Panc1 (cell line): ENCODE measurements at regions not wholly inside any gene's neighbourhood (a gene's known extent, or its start where the extent isn't known, plus 50 kb on each side); places are given as distances from the start of the nearest gene placed in this dataset.

ENCODE experiments used
- ATAC-seq: fragments of 200-7000 bp; cut with Tn5 transposase; 2 replicates; pipeline ENCODE4 v1.9.1; 2020; ENCODE audit warnings: mild to moderate bottlenecking, moderate library complexity
- BruUV-seq: library from RNA; stranded (reverse); fragments of 400-500 nt; replicated peaks from 2 replicates; lab custom pipeline; 2021; lab: Mats Ljungman, UMichigan
- CTCF ChIA-PET: fragments of 300-600 bp; sonication (Branson Sonifier 250); formaldehyde crosslinking; loops from one replicate; lab custom pipeline; 2022; ENCODE audit warnings: antibody characterized with exemption; lab: Charles Lee
- POLR2A ChIA-PET: fragments of 300-600 bp; sonication (Branson Sonifier 250); formaldehyde crosslinking; loops from one replicate; lab custom pipeline; 2022; ENCODE audit warnings: antibody characterized with exemption; lab: Charles Lee
- DNase-seq: peaks from one replicate; pipeline ENCODE4 v3.0.0-alpha.2; 2010; ENCODE audit warnings: low read depth, low spot score
- H3K27ac ChIP-seq: 2 replicates; pipeline ENCODE4 v1.5.1; 2011; ENCODE audit warnings: mild to moderate bottlenecking, low read length, inconsistent platforms
- H3K27me3 ChIP-seq: fragments of 200-500 bp; sonication (Bioruptor generic); 2 replicates; pipeline ENCODE4 v1.6.0; 2014; ENCODE audit warnings: low read length, inconsistent platforms; ENCODE audit not compliant: control insufficient read depth, insufficient read depth
- H3K36me3 ChIP-seq: fragments of 200-500 bp; sonication (Bioruptor generic); 2 replicates; pipeline ENCODE4 v1.5.1; 2014; ENCODE audit warnings: inconsistent platforms, mild to moderate bottlenecking, low read length, moderate library complexity; ENCODE audit not compliant: control insufficient read depth, insufficient read depth
- H3K4me1 ChIP-seq: 2 replicates; pipeline ENCODE4 v1.5.1; 2011; ENCODE audit warnings: inconsistent platforms, mild to moderate bottlenecking, low read length, moderate library complexity; ENCODE audit not compliant: control insufficient read depth, insufficient read depth
- H3K4me3 ChIP-seq, 2 experiments: 2 replicates each; pipeline ENCODE4 v1.5.1; 2011 to 2012; ENCODE audit warnings: low read depth in 2 of 2, low read length in 2 of 2, mild to moderate bottlenecking in 2 of 2, inconsistent platforms in 1 of 2, moderate library complexity in 1 of 2
- H3K9me3 ChIP-seq: fragments of 200-500 bp; sonication (Bioruptor generic); 2 replicates; pipeline ENCODE4 v1.5.1; 2014; ENCODE audit warnings: low read depth, mild to moderate bottlenecking, inconsistent platforms, low read length, moderate library complexity; ENCODE audit not compliant: control insufficient read depth, insufficient read depth
- POLR2AphosphoS5 ChIP-seq: IDR thresholded peaks from 2 replicates; pipeline ENCODE4 v1.6.1; 2012; ENCODE audit warnings: mild to moderate bottlenecking, low read depth, low read length, moderate library complexity
- SIN3A ChIP-seq: IDR thresholded peaks from 2 replicates; pipeline ENCODE4 v1.6.1; 2012; ENCODE audit warnings: low read depth, mild to moderate bottlenecking, low read length, moderate library complexity, borderline replicate concordance; ENCODE audit not compliant: insufficient read depth
- TCF7L2 ChIP-seq: IDR thresholded peaks from 2 replicates; pipeline ENCODE4 v1.6.1; 2011; ENCODE audit warnings: mild to moderate bottlenecking, low read depth, low read length, inconsistent platforms
- in situ Hi-C: cut with HindIII; loops from 2 replicates; pipeline ENCODE4 v1.10.0; 2016; ENCODE audit warnings: low sequenced_read_pairs, low pct_unique_long_range_greater_than_20kb
- intact Hi-C: fragments of 100-400 bp; cut with micrococcal nuclease; formaldehyde crosslinking; loops from one replicate; pipeline ENCODE4 v1.10.0; 2022; ENCODE audit not compliant: unreplicated experiment
- TF ChIP-seq, protein P1 (sequence below), 2 experiments: IDR thresholded peaks; 2 replicates each; pipeline ENCODE4 v1.6.1; 2011 to 2012; ENCODE audit warnings: low read depth in 2 of 2, control low read depth in 1 of 2, low read length in 1 of 2, mild to moderate bottlenecking in 1 of 2, moderate library complexity in 1 of 2; ENCODE audit not compliant: insufficient read depth in 1 of 2
- TF ChIP-seq, protein P2 (sequence below): fragments of 450-650 bp; IDR thresholded peaks from 2 replicates; pipeline ENCODE4 v1.5.1; 2017; ENCODE audit warnings: mild to moderate bottlenecking

DNA sequence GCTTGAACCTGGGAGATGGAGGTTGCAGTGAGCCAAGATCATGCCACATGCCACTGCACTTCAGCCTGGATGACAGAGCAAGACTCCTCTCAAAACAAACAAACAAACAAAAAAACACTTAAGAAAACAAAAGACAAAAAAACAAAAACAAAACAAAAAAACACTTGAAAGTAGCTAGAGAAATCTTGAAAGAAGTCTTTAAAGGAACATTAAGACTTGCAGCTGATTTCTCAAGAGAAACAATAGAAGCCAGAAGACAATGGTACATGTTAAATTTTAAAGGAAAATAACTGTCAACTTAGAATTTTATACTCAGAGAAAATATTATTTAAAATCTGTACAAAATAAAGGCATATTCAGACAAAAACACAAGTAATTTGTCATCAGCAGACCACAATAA lies 71.3 kb downstream of the HLX start:
- no peak for DNase-seq
- intact Hi-C loops (no loop called here), in situ Hi-C loops (no loop called here)
- TF ChIP-seq, protein P1, sequence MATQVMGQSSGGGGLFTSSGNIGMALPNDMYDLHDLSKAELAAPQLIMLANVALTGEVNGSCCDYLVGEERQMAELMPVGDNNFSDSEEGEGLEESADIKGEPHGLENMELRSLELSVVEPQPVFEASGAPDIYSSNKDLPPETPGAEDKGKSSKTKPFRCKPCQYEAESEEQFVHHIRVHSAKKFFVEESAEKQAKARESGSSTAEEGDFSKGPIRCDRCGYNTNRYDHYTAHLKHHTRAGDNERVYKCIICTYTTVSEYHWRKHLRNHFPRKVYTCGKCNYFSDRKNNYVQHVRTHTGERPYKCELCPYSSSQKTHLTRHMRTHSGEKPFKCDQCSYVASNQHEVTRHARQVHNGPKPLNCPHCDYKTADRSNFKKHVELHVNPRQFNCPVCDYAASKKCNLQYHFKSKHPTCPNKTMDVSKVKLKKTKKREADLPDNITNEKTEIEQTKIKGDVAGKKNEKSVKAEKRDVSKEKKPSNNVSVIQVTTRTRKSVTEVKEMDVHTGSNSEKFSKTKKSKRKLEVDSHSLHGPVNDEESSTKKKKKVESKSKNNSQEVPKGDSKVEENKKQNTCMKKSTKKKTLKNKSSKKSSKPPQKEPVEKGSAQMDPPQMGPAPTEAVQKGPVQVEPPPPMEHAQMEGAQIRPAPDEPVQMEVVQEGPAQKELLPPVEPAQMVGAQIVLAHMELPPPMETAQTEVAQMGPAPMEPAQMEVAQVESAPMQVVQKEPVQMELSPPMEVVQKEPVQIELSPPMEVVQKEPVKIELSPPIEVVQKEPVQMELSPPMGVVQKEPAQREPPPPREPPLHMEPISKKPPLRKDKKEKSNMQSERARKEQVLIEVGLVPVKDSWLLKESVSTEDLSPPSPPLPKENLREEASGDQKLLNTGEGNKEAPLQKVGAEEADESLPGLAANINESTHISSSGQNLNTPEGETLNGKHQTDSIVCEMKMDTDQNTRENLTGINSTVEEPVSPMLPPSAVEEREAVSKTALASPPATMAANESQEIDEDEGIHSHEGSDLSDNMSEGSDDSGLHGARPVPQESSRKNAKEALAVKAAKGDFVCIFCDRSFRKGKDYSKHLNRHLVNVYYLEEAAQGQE (IDR thresholded peaks at IDR 0.05; ENCODE audit: insufficient read depth in 1 of 2, low read depth in 2 of 2, low read length in 1 of 2): no peak
- TF ChIP-seq TCF7L2 (no peak), POLR2AphosphoS5 (no peak), SIN3A (no peak)
- TF ChIP-seq, protein P2, sequence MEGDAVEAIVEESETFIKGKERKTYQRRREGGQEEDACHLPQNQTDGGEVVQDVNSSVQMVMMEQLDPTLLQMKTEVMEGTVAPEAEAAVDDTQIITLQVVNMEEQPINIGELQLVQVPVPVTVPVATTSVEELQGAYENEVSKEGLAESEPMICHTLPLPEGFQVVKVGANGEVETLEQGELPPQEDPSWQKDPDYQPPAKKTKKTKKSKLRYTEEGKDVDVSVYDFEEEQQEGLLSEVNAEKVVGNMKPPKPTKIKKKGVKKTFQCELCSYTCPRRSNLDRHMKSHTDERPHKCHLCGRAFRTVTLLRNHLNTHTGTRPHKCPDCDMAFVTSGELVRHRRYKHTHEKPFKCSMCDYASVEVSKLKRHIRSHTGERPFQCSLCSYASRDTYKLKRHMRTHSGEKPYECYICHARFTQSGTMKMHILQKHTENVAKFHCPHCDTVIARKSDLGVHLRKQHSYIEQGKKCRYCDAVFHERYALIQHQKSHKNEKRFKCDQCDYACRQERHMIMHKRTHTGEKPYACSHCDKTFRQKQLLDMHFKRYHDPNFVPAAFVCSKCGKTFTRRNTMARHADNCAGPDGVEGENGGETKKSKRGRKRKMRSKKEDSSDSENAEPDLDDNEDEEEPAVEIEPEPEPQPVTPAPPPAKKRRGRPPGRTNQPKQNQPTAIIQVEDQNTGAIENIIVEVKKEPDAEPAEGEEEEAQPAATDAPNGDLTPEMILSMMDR: no peak
- H3K4me1 ChIP-seq: no peaks in the 10 kb centered on the region
- CTCF ChIA-PET: no interaction called here
- POLR2A ChIA-PET: no interaction called here
- no TSS peak for BruUV-seq
- no peak overlapping the region for H3K27ac ChIP-seq
- no peak overlapping the region for H3K4me3 ChIP-seq
- no peaks in the 10 kb centered on the region for H3K27me3 ChIP-seq
- H3K36me3 ChIP-seq: no peaks in the 10 kb centered on the region
- H3K9me3 ChIP-seq: peaks cover 12% of the 10 kb centered on the region; the same call in 1 of the 2 replicates
- no peak for ATAC-seq

DNA sequence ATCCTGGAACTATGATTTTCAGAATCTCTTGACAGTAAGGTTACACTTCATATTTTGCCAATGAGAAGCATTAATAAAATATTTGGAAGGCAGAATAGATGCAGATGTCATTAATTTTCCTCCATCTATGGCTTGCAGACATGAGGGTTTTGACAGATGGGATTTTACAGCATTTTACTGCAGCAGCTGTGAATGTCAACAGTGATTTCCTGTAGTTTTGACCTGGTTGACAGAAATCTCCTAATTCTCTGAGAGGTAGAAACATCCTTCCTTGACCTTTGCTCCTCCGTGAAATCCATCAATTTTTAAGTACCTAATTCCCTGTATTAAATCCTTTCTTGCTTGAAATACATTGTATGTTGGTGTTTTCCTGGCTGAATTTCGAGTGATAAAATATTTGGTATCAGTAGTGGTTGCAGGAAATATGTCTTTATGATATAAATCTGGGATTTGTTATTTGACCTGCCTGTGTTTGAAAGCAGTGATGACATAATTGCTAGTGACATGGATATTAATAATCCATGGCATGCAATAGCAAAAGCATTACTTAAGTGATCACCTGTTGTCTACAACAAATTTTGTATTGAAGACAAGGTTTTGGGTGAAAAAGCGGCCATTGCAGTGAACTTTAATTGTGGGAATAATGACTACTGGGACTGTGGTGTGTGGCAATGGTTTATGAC lies 73.9 kb downstream of the HLX start:
- no TSS peak for BruUV-seq
- H3K36me3 ChIP-seq: no peaks in the 10 kb centered on the region
- no peaks in the 10 kb centered on the region for H3K27me3 ChIP-seq
- TF ChIP-seq, protein P1 (IDR thresholded peaks at IDR 0.05; ENCODE audit: insufficient read depth in 1 of 2, low read depth in 2 of 2, low read length in 1 of 2): no peak
- TF ChIP-seq POLR2AphosphoS5 (no peak), TCF7L2 (no peak), SIN3A (no peak)
- TF ChIP-seq, protein P2: no peak
- H3K27ac ChIP-seq: no peak overlapping the region
- H3K4me1 ChIP-seq: no peaks in the 10 kb centered on the region
- ChIA-PET CTCF (no interaction called here), POLR2A (no interaction called here)
- peaks cover 12% of the 10 kb centered on the region; the same call in 1 of the 2 replicates for H3K9me3 ChIP-seq
- H3K4me3 ChIP-seq: no peak overlapping the region
- DNase-seq (no peak), ATAC-seq (no peak)
- in situ Hi-C loops: no loop called here
- intact Hi-C loops: no loop called here
